ENCODE measurements at regions not wholly inside any gene's neighbourhood (a gene's known extent, or its start where the extent isn't known, plus 50 kb on each side); places are given as distances from the start of the nearest gene placed in this dataset.

- Histone ChIP-seq H3K4me1 (ENCODE audit: low read depth) (no peaks in the 10 kb centered on the region), H3K27ac (no peak overlapping the region), H3K27me3 (peaks cover 17% of the 10 kb centered on the region), H3K36me3 (no peaks in the 10 kb centered on the region), H3K4me3 (no peak overlapping the region), H3K9me3 (ENCODE audit: low read depth) (no peaks in the 10 kb centered on the region)
- TF ChIP-seq, protein P1, sequence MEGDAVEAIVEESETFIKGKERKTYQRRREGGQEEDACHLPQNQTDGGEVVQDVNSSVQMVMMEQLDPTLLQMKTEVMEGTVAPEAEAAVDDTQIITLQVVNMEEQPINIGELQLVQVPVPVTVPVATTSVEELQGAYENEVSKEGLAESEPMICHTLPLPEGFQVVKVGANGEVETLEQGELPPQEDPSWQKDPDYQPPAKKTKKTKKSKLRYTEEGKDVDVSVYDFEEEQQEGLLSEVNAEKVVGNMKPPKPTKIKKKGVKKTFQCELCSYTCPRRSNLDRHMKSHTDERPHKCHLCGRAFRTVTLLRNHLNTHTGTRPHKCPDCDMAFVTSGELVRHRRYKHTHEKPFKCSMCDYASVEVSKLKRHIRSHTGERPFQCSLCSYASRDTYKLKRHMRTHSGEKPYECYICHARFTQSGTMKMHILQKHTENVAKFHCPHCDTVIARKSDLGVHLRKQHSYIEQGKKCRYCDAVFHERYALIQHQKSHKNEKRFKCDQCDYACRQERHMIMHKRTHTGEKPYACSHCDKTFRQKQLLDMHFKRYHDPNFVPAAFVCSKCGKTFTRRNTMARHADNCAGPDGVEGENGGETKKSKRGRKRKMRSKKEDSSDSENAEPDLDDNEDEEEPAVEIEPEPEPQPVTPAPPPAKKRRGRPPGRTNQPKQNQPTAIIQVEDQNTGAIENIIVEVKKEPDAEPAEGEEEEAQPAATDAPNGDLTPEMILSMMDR (IDR thresholded peaks at IDR 0.05; ENCODE audit: low read depth, low read length), result no peak
- no peak for DNase-seq (ENCODE audit: low read depth in 1 of 2, low spot score in 1 of 2)
Measured at GRCh38 chr2:172177581-172177980, 74.9 kb upstream of the DLX2 start.

GRCh38 chr2:172177996-172178395 is 75.3 kb upstream of the DLX2 start:
- no peaks in the 10 kb centered on the region for H3K9me3 ChIP-seq (ENCODE audit: low read depth)
- H3K4me1 ChIP-seq (ENCODE audit: low read depth), result no peaks in the 10 kb centered on the region
- no peak for DNase-seq (ENCODE audit: low read depth in 1 of 2, low spot score in 1 of 2)
- no peak overlapping the region for H3K27ac ChIP-seq
- no peak overlapping the region for H3K4me3 ChIP-seq
- peaks cover 13% of the 10 kb centered on the region for H3K27me3 ChIP-seq
- TF ChIP-seq, protein P1 (IDR thresholded peaks at IDR 0.05; ENCODE audit: low read depth, low read length), result no peak
- no peaks in the 10 kb centered on the region for H3K36me3 ChIP-seq

DNA sequence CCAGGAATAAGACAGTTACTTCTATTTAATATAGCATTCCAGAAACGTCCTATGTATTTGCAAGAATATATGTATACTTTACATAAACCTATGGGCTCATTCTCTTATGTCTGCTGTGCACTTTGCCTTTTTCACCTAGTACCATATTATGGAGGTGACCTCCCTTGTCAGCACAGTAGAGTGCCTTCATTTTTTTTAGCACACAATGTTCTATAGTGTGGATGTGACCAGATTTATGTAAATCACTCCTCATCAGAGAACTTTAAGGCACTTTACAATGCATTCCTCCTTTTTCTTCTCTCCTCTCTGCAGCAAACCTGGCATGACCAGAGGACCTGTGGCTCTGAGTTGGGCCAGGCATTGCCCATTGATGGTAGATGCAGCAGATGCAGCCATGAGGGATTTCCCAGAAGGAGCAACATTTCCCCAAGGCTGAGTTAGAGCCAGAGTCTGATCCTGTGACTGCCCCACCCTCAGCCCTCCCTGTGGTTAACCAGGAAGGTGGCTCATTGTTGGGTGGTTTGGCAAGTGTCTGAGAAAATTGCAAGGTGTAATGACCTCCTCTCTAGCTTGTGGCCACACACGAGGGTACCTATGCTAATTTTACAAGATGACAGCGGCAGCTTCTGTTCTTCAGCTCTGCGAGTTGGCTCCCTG is 76.5 kb upstream of the DLX2 start:
- TF ChIP-seq, protein P1 (IDR thresholded peaks at IDR 0.05; ENCODE audit: low read depth, low read length), result no peak
- H3K27me3 ChIP-seq, result peaks cover 3% of the 10 kb centered on the region
- DNase-seq (ENCODE audit: low read depth in 1 of 2, low spot score in 1 of 2), result no peak
- H3K4me1 ChIP-seq (ENCODE audit: low read depth), result no peaks in the 10 kb centered on the region
- no peaks in the 10 kb centered on the region for H3K36me3 ChIP-seq
- no peak overlapping the region for H3K4me3 ChIP-seq
- no peaks in the 10 kb centered on the region for H3K9me3 ChIP-seq (ENCODE audit: low read depth)
- H3K27ac ChIP-seq, result no peak overlapping the region

- Histone ChIP-seq H3K36me3 (no peaks in the 10 kb centered on the region), H3K27ac (no peak overlapping the region), H3K27me3 (no peaks in the 10 kb centered on the region), H3K9me3 (ENCODE audit: low read depth) (no peaks in the 10 kb centered on the region), H3K4me1 (ENCODE audit: low read depth) (no peaks in the 10 kb centered on the region), H3K4me3 (no peak overlapping the region)
- TF ChIP-seq, protein P1 (IDR thresholded peaks at IDR 0.05; ENCODE audit: low read depth, low read length), result no peak
- DNase-seq (ENCODE audit: low read depth in 1 of 2, low spot score in 1 of 2), result peak in 1 of 2 donors; percentile 22
Measured at GRCh38 chr2:172181840-172182239, 79.1 kb upstream of the DLX2 start.

DNA sequence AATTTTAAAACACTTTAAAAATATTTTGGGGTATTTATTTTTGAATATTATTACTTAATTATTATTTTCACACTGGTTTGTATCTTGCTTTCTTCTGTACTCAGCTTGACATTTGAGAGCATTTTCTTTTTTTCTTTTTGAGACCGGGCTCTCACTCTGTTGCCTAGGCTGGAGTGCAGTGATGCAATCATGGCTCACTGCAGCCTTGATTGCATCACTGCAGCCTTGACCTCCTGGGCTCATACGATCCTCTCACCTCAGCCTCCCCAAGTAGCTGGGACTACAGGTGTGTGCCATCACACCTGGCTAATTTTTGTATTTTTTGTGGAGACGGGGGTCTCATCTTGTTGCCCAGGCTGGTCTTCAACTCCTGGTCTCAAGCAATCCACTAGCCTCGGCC is 79.9 kb upstream of the DLX2 start:
- no peak for DNase-seq (ENCODE audit: low read depth in 1 of 2, low spot score in 1 of 2)
- TF ChIP-seq, protein P1 (IDR thresholded peaks at IDR 0.05; ENCODE audit: low read depth, low read length), result no peak
- no peaks in the 10 kb centered on the region for H3K4me1 ChIP-seq (ENCODE audit: low read depth)
- H3K9me3 ChIP-seq (ENCODE audit: low read depth), result no peaks in the 10 kb centered on the region
- H3K36me3 ChIP-seq, result no peaks in the 10 kb centered on the region
- no peak overlapping the region for H3K27ac ChIP-seq
- H3K27me3 ChIP-seq, result no peaks in the 10 kb centered on the region
- no peak overlapping the region for H3K4me3 ChIP-seq

Measured in cardiac muscle cell (in vitro differentiated cells and primary cell).